ENCODE measurements at regions not wholly inside any gene's neighbourhood (a gene's known extent, or its start where the extent isn't known, plus 50 kb on each side); places are given as distances from the start of the nearest gene placed in this dataset.
"Not testable (repeated sequence)": the region's sequence is repeated elsewhere in the genome, so short reads cannot be mapped to it uniquely, and the experiment has no call there.

GRCh38 chr6:106783640-106784566 is 154.5 kb downstream of the QRSL1 start:
- WGBS, 2 donors = 67 to 95% methylated on average over 3 of the region's 3 CpGs
- H3K36me3 ChIP-seq = no peaks in the 10 kb centered on the region
- intact Hi-C loops (cut with DNase I) = no loop called here
- no peak for TF ChIP-seq POLR2A (IDR thresholded peaks at IDR 0.05)
- TF ChIP-seq, protein P1, sequence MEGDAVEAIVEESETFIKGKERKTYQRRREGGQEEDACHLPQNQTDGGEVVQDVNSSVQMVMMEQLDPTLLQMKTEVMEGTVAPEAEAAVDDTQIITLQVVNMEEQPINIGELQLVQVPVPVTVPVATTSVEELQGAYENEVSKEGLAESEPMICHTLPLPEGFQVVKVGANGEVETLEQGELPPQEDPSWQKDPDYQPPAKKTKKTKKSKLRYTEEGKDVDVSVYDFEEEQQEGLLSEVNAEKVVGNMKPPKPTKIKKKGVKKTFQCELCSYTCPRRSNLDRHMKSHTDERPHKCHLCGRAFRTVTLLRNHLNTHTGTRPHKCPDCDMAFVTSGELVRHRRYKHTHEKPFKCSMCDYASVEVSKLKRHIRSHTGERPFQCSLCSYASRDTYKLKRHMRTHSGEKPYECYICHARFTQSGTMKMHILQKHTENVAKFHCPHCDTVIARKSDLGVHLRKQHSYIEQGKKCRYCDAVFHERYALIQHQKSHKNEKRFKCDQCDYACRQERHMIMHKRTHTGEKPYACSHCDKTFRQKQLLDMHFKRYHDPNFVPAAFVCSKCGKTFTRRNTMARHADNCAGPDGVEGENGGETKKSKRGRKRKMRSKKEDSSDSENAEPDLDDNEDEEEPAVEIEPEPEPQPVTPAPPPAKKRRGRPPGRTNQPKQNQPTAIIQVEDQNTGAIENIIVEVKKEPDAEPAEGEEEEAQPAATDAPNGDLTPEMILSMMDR (IDR thresholded peaks at IDR 0.05) = no peak
- no peak overlapping the region for H3K4me3 ChIP-seq (replicated peaks in 1 of 3)
- H3K4me1 ChIP-seq = no peaks in the 10 kb centered on the region
- no peaks in the 10 kb centered on the region for H3K9me3 ChIP-seq
- no peak for DNase-seq
- no peak overlapping the region for H3K27ac ChIP-seq
- no peaks in the 10 kb centered on the region for H3K27me3 ChIP-seq

- TF ChIP-seq, protein P1 (IDR thresholded peaks at IDR 0.05) = no peak
- DNase-seq = no peak
- no peaks in the 10 kb centered on the region for H3K27me3 ChIP-seq
- H3K9me3 ChIP-seq = no peaks in the 10 kb centered on the region
- H3K4me3 ChIP-seq (replicated peaks in 1 of 3) = no peak overlapping the region
- no peaks in the 10 kb centered on the region for H3K4me1 ChIP-seq
- H3K27ac ChIP-seq = no peak overlapping the region
- no peaks in the 10 kb centered on the region for H3K36me3 ChIP-seq
- WGBS, 2 donors = 74 to 86% methylated on average over 13 of the region's 13 CpGs
- intact Hi-C loops (cut with DNase I) = no loop called here
These were observed 153.3 kb downstream of the QRSL1 start for GRCh38 chr6:106782536-106783285.

DNA sequence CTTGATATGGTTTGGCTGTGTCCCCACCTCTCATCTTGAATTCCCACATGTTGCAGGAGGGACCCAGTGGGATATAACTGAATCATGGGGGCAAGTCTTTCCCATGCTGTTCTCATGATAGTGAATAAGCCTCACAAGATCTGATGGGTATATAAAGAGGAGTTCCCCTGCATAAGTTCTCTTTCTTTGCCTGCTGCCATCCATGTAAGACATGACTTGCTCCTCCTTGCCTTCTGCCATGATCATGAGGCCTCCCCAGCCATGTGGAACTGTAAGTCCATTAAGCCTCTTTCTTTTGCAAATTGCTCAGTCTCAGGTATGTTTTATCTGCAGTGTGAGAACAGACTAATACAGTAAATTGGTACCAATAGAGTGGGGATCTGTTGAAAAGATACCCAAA is 150.2 kb downstream of the QRSL1 start:
- H3K27ac ChIP-seq; intact Hi-C loops (cut with DNase I); DNase-seq; H3K9me3 ChIP-seq; H3K4me3 ChIP-seq (replicated peaks in 1 of 3); H3K36me3 ChIP-seq; H3K4me1 ChIP-seq; H3K27me3 ChIP-seq: not testable (repeated sequence)

DNA sequence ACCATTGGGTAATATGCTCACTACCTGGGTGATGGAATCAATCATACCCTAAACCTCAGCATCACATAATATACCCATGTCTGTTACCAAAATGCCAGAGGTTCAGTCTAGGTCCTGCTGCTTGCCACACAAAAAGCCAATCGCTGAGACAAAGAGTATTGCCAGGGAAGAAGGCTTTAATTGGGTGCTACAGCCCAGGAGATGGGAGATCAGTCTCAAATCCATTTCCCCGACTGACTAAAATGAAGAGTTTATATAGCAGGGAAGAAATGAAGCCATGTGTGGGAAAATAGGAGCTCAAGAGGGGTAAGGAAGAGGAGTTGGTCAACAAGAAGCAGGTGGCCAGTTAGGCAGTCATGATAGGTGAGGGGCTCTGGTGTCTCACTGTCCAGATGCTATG is 149.6 kb downstream of the QRSL1 start:
- Histone ChIP-seq H3K9me3 (no peaks in the 10 kb centered on the region), H3K4me3 (replicated peaks in 1 of 3) (no peak overlapping the region), H3K27me3 (no peaks in the 10 kb centered on the region), H3K27ac (no peak overlapping the region), H3K36me3 (no peaks in the 10 kb centered on the region), H3K4me1 (peaks cover 0 to 4% of the 10 kb centered on the region in 2 donors)
- intact Hi-C loops (cut with DNase I) = no loop called here
- TF ChIP-seq, protein P1 (IDR thresholded peaks at IDR 0.05) = no peak
- no peak for TF ChIP-seq POLR2A (IDR thresholded peaks at IDR 0.05)
- 93 to 94% methylated on average over 2 of the region's 2 CpGs for WGBS, 2 donors
- no peak for DNase-seq

DNA sequence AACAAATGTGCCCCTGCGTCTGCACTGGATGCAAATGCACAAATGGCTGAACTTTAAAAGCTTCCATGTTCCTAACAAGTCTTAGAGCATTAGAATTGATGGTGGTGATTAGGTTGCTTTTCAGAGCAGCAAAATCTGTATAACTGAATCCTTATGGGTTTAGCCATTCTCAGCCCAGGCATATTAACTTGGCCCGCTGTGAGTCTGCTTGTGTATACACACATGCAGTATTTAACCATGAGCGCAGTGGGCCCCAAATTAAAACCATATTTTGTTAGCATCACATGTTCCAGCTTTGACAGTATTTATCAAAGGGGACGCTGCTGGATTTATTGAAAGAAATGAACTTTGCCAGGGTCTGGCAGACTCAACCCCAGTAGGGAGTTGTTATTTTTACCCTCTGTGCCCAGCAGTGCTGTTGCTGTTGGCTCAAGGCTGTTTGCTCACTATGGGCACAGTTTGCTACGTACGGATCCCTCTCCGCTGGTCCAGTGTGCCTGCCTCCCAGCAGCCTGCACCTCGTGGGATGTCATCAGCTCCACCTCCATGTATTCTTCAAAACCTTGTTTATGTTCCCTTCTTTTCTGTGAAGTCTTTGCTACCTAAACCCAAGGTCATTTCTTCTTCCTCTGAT is 144.7 kb downstream of the QRSL1 start:
- no peak for TF ChIP-seq POLR2A (IDR thresholded peaks at IDR 0.05)
- TF ChIP-seq, protein P1 (IDR thresholded peaks at IDR 0.05) = no peak
- Histone ChIP-seq H3K27me3 (no peaks in the 10 kb centered on the region), H3K27ac (peak overlapping the region; percentile 83 to 90 (median 84)), H3K9me3 (no peaks in the 10 kb centered on the region), H3K36me3 (no peaks in the 10 kb centered on the region), H3K4me3 (replicated peaks in 1 of 3) (no peak overlapping the region), H3K4me1 (peaks cover 8 to 11% of the 10 kb centered on the region in 2 donors)
- peak in 1 of 2 donors; percentile 34 for DNase-seq
- intact Hi-C loops (cut with DNase I) = no loop called here
- 61 to 65% methylated on average over 8 of the region's 8 CpGs for WGBS, 2 donors

Data from thyroid gland (tissue), 4 donors.